ENCODE measurements at regions not wholly inside any gene's neighbourhood (a gene's known extent, or its start where the extent isn't known, plus 50 kb on each side); places are given as distances from the start of the nearest gene placed in this dataset.
"Not testable (repeated sequence)": the region's sequence is repeated elsewhere in the genome, so short reads cannot be mapped to it uniquely, and the experiment has no call there.

DNA sequence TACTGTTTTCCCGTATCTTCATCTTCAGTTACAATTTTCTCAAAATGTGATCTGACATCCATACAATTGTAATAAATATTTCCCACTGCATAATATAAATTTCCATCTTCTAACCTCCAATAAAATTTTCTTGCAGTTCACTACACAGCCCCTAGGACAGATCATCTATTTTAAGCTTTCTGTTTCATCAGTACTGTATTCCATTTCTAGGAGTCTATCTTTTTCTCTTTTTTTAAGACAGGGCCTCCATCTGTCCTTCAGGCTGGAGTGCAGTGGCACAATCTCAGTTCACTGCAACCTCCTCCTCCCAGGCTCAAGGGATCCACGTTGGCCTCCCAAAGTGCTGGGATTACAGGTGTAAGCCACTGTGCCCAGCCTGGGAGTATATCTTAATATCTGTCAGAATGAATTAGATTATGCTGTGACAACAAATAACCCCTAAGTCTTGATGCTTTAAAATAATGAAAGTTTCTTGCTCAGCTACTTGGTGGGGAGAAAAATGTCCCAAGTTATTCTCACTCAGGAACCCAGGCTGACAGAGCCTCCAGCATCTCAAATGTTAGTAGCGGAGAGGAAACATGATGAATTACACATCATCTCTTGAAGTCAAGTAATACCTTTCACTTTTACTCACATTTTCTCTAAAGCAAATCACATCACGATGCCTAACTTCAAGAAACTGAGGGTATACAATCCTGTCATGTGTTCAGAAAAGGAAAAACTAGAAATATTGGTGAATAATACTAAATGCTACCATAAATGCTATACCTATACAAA is 92.2 kb downstream of the BUD13 start:
- no peak for DNase-seq (ENCODE audit: low read depth, low spot score)
- no peak overlapping the region for H3K4me3 ChIP-seq (ENCODE audit: low read length)

DNA sequence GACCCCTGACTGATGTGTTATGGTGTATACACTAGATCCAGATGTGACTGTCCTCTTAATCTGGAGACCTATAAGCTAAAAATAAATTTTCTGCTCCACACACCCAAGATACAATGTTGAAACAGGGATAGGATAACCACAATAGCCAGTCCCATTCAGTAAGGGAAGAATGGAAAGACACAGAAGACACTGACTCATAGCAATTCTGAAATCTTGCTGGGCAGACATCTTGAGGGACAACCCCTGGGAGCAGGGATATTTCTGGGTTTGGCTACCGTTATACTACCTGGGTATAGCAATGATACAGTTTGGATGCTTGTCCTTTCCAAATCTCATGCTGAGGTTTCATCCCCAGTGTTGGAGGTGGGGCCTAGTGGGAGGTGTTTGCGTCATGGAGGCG is 93.9 kb downstream of the BUD13 start:
- no peak for DNase-seq (ENCODE audit: low read depth, low spot score)
- H3K4me3 ChIP-seq (ENCODE audit: low read length) = no peak overlapping the region

DNA sequence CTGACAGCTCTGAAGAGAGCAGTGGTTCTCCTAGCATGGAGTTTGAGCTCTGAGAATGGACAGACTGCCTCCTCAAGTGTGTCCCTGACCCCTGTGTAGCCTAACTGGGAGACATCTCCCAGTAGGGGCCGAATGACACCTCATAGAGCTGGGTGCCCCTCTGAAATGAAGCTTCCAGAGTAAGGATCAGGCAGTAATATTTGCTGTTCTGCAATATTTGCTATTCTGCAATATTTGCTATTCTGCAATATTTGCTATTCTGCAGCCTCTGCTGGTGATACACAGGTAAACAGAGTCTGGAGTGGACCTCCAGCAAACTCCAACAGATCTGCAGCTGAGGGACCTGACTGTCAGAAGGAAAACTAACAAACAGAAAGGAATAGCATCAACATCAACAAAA is 105.5 kb downstream of the BUD13 start:
- not testable (repeated sequence) for DNase-seq (ENCODE audit: low read depth, low spot score); H3K4me3 ChIP-seq (ENCODE audit: low read length)

DNA sequence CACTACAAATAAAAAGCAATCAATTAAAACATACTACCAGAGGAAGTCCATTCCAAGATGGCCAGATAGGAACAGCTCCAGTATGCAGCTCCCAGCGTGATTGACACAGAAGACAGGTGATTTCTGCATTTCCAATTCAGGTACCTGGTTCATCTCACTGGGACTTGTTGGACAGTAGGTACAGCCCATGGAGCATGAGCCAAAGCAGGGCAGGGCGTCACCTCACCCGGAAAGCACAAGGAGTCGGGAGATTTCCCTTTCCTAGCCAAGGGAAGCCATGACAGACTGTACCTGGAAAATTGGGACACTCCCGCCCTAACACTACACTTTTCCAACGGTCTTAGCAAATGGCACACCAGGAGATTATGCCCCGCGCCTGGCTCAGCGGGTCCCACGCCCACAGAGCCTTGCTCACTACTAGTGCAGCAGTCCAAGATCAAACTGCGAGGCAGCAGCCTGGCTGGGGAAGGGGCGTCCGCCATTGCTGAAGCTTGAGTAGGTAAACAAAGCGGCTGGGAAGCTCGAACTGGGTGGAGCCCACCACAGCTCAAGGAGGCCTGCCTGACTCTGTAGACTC is 106.0 kb downstream of the BUD13 start:
- not testable (repeated sequence) for DNase-seq (ENCODE audit: low read depth, low spot score)

DNA sequence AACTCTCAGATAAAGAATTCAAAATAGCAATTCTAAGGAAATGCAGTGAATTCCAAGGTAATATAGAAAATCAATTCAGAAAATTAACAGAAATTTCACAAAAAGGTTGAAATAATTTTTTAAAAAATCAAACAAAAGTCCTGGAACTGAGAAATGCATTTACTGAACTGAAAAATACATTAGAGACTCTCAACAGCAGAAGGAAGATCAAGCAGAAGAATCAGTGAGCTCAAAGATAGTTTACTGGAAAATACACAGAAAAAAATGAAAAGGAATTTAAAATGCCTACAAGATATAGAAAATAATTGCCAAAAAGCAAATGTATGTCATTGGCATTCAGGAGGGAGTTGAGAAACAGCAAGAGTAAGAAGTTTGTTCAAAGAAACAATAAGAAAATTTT is 107.3 kb downstream of the BUD13 start:
- no peak overlapping the region for H3K4me3 ChIP-seq (ENCODE audit: low read length)
- DNase-seq (ENCODE audit: low read depth, low spot score) = no peak

More for the DNA sequence above, 106.0 kb downstream of the BUD13 start:
- not testable (repeated sequence) for H3K4me3 ChIP-seq (ENCODE audit: low read length)

DNA sequence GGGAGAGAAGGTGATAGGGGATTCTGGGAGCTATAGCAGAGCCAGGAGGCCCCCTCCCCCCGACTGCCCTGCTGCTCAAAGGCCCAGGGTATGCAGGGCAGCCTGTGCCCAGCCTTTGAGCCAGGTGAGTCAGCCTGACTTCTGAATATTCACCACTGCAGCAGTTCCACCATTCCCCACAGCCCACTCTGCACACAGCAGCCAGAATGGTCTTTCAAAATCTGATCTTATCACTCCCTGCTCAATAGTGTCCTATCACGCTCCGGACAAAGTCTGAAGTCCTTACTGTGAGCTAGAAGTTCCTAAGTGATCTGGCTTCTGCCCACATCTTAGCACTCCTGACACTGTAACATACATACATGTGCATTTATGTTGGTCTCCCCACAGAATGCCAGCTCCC is 111.7 kb downstream of the BUD13 start:
- DNase-seq (ENCODE audit: low read depth, low spot score) = no peak
- no peak overlapping the region for H3K4me3 ChIP-seq (ENCODE audit: low read length)

DNA sequence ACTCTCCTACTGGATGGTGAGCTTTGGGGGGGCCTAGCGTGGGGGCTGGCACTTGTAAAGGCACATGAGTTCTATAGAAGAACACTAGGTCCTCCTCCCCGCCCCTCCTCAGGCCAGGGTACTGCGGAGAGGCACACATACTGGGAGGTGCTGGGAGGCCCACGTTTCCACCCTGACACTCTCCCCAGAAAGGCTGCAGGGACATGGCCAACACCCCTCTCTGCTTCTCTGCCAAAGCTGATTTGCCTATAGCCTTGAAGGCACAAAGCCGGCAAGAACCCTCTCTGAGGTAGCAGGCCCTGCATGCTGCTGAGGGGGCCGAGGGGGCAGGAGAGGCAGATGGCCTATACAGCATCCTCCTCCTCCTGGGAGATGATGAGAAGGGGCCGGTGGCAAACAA is 112.8 kb downstream of the BUD13 start:
- DNase-seq (ENCODE audit: low read depth, low spot score) = no peak
- no peak overlapping the region for H3K4me3 ChIP-seq (ENCODE audit: low read length)

DNA sequence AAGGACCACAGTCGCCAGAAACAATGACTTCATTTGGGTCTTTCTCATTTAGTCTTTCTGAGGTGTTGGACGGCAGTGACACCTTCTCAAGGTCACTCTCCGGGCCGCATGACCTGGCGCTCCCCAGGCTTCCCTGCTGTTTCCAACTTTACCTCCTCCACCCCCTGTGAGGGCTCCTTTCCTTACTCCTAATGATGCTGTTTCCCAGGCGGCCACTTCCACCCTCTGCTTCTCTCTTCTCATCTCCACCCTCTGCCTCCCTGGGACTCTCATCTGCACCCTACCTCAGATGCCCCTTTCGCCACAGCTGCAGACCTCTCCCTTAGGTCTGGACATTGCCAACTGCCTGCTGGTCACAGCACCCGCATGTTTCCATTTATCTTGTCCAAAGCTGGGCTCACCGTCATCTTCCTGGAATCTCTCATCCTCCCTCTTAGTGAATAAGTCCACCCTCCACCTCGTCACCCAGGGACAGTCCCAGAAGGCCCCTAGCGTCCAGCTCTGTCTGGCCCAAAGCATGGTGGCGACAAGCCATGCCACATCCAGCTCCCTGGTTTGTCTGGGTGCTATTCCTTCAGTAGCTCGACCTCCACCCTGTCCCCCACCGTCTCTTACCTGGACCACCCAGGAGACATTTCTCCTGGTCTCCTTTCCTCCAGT is 113.8 kb downstream of the BUD13 start:
- H3K4me3 ChIP-seq (ENCODE audit: low read length) = no peak overlapping the region
- no peak for DNase-seq (ENCODE audit: low read depth, low spot score)

DNA sequence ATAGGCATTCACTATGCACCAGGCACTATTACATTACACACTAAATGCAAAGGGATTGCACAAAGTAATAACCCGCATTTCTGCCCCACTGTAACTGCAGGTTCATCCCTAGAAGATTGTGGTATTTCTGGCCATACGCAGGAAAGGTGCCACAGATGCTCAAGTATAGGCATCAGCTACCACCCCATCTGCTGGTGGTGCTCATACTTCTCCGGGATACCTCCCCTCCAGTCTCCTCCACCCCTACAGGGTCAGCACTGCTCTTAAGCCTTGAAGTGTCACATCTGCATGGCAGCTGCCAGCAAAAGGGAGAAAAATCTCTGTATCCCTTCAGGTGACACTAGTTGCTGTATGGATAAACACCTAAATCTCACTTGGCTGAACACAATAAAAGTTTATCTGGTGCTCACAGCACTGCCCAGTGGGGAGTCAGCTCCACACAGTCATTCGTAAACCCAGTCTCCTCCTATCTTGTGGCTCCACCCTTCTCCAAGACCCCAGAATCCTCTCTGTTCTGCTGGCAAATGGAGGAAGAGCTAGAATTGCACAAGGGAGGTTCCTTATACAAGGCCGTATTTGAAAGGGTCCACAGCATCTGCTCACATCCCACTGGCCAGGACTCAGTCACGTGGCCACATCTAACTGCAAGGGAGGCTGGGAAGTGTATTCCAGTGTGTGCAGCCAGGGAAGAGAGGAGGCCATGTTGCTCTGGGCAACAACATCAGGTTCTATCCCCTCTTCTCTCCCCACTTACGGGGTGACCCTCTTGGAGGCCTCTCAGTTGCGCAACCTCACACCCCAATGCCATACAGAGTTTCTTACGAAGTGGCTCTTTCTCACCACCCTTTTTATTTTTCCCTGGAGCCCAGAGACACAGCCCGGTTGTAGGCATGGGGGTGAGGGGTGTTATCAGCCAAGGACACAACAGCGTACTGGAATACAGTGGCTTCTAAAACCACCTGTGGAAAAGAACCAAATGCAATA is 114.7 kb downstream of the BUD13 start:
- DNase-seq (ENCODE audit: low read depth, low spot score) = no peak
- H3K4me3 ChIP-seq (ENCODE audit: low read length) = no peak overlapping the region

DNA sequence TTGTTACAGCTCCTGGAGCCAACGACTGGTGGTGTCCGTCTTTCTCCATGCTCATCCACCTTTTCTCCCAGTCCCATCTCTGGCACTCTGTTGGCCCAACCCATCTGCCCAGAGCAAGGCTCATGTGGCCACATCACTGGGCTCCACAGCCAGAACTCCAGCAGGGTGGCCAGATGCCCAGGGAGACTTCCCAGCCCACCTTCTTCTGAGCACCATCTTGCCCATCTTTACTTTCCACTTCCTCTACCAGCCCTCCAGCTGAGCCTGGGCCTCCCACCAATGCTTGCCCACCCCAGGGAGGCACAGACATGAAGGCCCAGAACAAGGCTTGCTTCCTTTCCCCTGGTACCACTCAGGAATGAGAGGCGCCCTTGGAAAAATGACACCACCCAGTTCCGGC is 116.8 kb downstream of the BUD13 start:
- no peak for DNase-seq (ENCODE audit: low read depth, low spot score)
- no peak overlapping the region for H3K4me3 ChIP-seq (ENCODE audit: low read length)

DNA sequence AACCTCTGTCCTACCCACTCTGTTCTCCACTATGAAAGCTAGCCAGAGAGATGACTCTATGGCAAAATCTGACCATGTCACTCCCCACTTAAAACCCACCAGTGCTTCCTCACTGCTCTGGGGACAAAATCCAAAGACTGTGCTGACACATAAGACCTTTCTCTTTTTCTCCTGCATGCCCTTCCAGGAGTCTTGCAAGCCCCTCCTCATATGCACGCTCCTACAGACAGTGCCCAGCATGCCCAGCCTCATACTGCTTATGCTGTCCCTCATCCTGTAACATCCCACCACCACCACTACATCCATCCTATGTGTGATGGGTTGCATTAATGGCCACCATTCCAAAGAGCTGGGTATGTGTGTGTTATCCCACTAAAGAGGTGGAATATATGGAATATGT is 118.3 kb downstream of the BUD13 start:
- H3K4me3 ChIP-seq (ENCODE audit: low read length) = no peak overlapping the region
- no peak for DNase-seq (ENCODE audit: low read depth, low spot score)

DNA sequence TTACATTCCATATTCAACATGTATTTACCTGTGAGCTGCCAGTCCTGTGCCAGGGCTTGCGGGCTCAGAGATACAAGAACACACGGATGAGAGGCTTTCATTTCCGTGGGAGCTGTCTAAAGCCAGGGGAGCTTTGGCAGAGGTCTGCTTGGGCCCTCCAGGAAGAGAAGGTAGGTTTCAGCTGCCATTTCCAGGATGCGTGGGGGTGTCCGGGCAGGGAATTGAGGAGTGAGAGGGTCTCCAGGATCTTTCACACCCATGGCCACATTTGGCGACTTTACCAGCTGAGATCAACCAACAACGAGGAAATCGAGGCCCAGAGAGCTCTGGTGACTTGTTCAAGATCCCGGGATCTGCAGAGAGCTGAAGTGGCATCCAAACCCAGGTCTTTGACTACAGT is 119.6 kb downstream of the BUD13 start:
- DNase-seq (ENCODE audit: low read depth, low spot score) = no peak
- H3K4me3 ChIP-seq (ENCODE audit: low read length) = no peak overlapping the region

DNA sequence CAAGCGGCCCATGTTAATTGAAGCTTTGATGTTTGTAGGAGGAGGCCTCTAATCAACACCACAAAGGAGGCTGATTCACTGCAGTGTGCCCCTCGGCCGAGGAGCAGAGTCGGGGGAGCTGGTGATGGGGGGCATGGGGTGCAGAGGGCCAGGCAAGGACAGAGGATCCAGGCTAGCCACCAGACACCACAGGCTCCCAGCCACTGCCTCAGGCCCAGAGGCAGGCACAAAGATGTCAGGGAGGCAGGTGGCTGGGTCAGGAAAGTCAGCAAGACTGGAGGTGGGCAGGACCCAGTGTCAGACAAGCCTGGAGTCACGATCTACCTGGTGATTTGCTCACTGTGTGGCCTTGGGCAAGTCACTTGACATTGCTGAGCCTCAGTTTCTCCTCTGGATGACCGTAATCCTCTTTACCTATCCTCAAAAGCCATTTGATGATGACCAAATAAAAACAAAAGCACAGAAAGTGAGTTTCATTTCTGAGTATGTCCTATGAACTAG is 121.0 kb downstream of the BUD13 start:
- no peak for DNase-seq (ENCODE audit: low read depth, low spot score)
- no peak overlapping the region for H3K4me3 ChIP-seq (ENCODE audit: low read length)

DNA sequence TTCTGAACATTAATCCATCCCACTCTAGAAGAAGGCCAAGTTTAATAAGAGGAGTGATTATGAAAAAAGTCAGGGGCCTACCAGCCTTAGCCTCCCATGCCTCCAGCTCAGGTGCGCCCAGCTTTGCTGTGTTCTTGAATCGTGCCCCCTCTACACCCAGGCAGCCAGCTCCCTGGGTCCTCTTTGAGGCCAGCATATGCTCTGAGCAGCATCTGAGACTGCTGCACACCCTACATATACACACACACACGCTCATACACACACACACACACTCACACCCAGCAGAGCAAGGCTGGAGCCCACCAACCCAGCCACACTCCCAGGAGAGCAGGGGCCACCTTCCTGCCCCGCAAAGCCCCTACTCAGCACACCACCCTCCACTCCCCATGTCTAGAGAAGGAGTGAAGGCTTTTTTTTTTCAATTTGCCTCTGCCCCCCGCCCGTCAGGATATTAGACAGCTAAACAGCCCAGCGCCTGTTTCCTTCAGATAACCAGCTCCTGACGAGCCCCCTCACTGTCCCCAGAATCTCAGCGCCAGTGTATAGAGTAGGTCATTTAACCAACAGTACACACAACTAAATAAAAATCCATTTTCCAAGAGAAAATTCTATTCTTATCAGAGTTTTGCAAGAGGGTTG is 121.6 kb downstream of the BUD13 start:
- DNase-seq (ENCODE audit: low read depth, low spot score) = no peak

DNA sequence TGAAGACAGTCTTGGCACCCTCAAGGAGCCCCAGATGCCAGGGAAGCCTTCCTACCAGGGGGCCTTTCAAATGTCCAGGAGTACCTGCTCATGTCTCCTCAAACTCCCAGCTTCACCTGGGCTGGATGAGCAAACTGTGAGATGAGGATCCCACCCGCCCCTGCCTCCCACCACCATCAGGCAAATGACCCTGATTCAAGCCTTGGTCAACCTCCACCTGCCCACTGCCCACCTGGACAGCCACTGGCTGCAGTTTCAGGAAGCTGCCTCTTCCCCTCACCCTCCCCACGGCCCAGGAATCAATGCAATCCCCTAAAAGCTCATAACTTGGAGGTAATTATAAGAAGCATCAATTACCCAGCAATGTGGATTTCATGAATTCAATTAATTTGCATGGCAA is 122.7 kb downstream of the BUD13 start:
- no peak overlapping the region for H3K4me3 ChIP-seq (ENCODE audit: low read length)

More for the DNA sequence above, 121.6 kb downstream of the BUD13 start:
- no peak overlapping the region for H3K4me3 ChIP-seq (ENCODE audit: low read length)

DNA sequence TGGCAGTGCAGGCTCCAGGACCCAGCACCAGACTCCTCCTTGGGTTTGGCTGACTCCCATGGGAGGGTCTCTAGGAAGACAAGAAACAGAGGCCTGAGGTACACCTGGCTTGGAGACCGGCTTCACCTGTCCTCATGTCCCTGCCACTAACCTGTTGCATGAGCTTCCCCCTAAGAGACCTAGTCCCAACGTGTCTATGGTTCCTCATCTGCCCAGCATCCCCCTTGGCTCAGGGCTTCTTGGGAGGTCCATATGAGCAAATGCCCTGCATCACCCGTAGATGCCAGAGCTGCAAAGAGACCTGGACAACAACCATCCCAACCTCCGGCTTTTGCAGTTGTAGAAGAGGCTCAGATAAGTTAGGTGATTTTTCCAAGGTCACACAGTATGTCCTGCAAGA is 123.5 kb downstream of the BUD13 start:
- DNase-seq (ENCODE audit: low read depth, low spot score) = no peak
- no peak overlapping the region for H3K4me3 ChIP-seq (ENCODE audit: low read length)

More for the DNA sequence above, 122.7 kb downstream of the BUD13 start:
- no peak for DNase-seq (ENCODE audit: low read depth, low spot score)

DNA sequence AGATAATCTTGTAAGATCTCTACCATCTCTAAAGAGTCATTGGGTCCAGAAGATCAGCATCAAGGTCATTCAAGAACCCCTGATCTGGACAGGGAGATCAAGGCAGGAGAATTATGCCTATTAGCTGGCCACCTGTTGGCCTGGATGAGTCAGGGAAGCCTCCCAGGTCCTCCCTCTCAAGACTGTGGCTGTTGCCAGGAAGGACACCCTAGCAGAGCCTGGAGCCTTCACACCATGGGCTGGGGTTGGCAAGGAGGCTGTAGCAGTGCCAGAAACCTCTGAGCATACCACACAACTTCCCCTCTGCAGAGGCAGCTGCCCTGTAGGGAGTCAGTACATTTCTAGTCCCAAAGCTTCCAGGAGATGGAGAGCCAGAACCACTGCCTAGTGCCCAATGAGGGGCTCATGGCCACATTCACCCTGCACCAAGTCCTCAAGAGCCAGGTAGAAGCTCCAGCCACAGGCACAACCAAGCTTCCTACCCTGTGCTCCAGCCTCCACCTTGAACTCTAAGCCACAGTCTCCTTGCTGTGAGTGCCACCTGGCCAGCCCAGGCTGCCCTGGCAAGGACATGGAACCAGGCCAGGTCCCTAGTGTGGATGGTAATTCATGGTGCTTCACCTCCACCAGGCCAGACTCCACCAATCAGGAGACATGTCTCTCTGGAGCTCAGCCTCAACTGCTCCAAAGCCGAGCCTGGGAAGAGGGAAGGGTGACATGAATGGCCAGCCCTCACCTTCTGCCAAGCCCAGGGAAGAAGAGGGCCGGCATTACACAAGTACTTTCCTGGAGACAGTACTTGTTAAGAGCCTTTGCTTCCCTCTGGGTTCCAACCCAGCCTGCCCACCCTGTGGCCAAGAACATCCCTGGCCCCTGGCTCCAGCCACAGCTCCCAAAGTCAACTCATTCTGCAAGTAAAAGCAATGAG is 124.3 kb downstream of the BUD13 start:
- no peak for DNase-seq (ENCODE audit: low read depth, low spot score)
- no peak overlapping the region for H3K4me3 ChIP-seq (ENCODE audit: low read length)

All from Jurkat, Clone E6-1 (cell line).